ENCODE measurements at regions not wholly inside any gene's neighbourhood (a gene's known extent, or its start where the extent isn't known, plus 50 kb on each side); places are given as distances from the start of the nearest gene placed in this dataset.
"Not testable (repeated sequence)": the region's sequence is repeated elsewhere in the genome, so short reads cannot be mapped to it uniquely, and the experiment has no call there.

- no peak for DNase-seq
These were observed 1387.2 kb downstream of the OLFM4 start for GRCh38 chr13:54415753-54416366.

GRCh38 chr13:54422946-54423345, 1394.3 kb downstream of the OLFM4 start:
- DNase-seq = not testable (repeated sequence)

GRCh38 chr13:54424344-54424743, 1395.7 kb downstream of the OLFM4 start:
- no peak for DNase-seq

- DNase-seq = no peak
These were observed 1405.0 kb downstream of the OLFM4 start for GRCh38 chr13:54433493-54434206.

GRCh38 chr13:54440853-54441400, 1412.3 kb downstream of the OLFM4 start:
- DNase-seq = not testable (repeated sequence)

- peak; percentile 21 for DNase-seq
These were observed 1416.8 kb downstream of the OLFM4 start for GRCh38 chr13:54445453-54445852.

GRCh38 chr13:54445865-54446264, 1417.3 kb downstream of the OLFM4 start:
- DNase-seq = no peak

GRCh38 chr13:54449922-54450321, 1421.3 kb downstream of the OLFM4 start:
- DNase-seq = no peak

GRCh38 chr13:54484166-54484565, 1455.6 kb downstream of the OLFM4 start:
- DNase-seq = no peak

- DNase-seq = no peak
These were observed 1458.0 kb downstream of the OLFM4 start for GRCh38 chr13:54486421-54487166.

GRCh38 chr13:54489359-54489758, 1460.7 kb downstream of the OLFM4 start:
- no peak for DNase-seq

- no peak for DNase-seq
These were observed 1464.4 kb downstream of the OLFM4 start for GRCh38 chr13:54492995-54493394.

- no peak for DNase-seq
These were observed 1482.8 kb downstream of the OLFM4 start for GRCh38 chr13:54511366-54511765.

GRCh38 chr13:54513254-54513653, 1484.6 kb downstream of the OLFM4 start:
- no peak for DNase-seq

GRCh38 chr13:54536112-54536511, 1507.5 kb downstream of the OLFM4 start:
- no peak for DNase-seq

GRCh38 chr13:54563286-54563685, 1534.7 kb downstream of the OLFM4 start:
- no peak for DNase-seq

GRCh38 chr13:54572037-54572436, 1543.4 kb downstream of the OLFM4 start:
- DNase-seq = not testable (repeated sequence)

- no peak for DNase-seq
These were observed 1544.6 kb downstream of the OLFM4 start for GRCh38 chr13:54573186-54573585.

GRCh38 chr13:54574791-54575190, 1546.2 kb downstream of the OLFM4 start:
- no peak for DNase-seq

GRCh38 chr13:54591540-54591939, 1562.9 kb downstream of the OLFM4 start:
- no peak for DNase-seq

GRCh38 chr13:54592201-54592600, 1563.6 kb downstream of the OLFM4 start:
- DNase-seq = no peak

GRCh38 chr13:54593504-54593903, 1564.9 kb downstream of the OLFM4 start:
- no peak for DNase-seq

GRCh38 chr13:54597540-54598088, 1569.0 kb downstream of the OLFM4 start:
- no peak for DNase-seq
